H1 (cell line): ENCODE measurements at regions not wholly inside any gene's neighbourhood (a gene's known extent, or its start where the extent isn't known, plus 50 kb on each side); places are given as distances from the start of the nearest gene placed in this dataset.

Experiments used
- CEBPB ChIP-seq: IDR thresholded peaks from 2 replicates; pipeline ENCODE4 v1.6.1; 2012; ENCODE audit warnings: low read depth, low read length
- CHD7 ChIP-seq: fragments of 300-600 bp; sonication (generic); IDR thresholded peaks from 2 replicates; pipeline ENCODE4 v1.7.1; 2012; ENCODE audit warnings: low read length, moderate library complexity, mild to moderate bottlenecking, inconsistent platforms; ENCODE audit not compliant: insufficient replicate concordance
- FOSL1 ChIP-seq: IDR thresholded peaks from 2 replicates; pipeline ENCODE4 v1.6.1; 2011; ENCODE audit warnings: mild to moderate bottlenecking, low read depth, low read length, moderate library complexity; ENCODE audit not compliant: insufficient read depth
- GTF2F1 ChIP-seq: IDR thresholded peaks from 2 replicates; pipeline ENCODE4 v1.6.1; 2012; ENCODE audit warnings: low read depth, low read length, improper control_type of control experiment, borderline replicate concordance
- MAFK ChIP-seq: IDR thresholded peaks from 2 replicates; pipeline ENCODE4 v1.6.1; 2012; ENCODE audit warnings: low read depth, mild to moderate bottlenecking, improper control_type of control experiment, low read length
- MAX ChIP-seq: IDR thresholded peaks from 2 replicates; pipeline ENCODE4 v1.6.1; 2012; ENCODE audit warnings: inconsistent platforms
- NRF1 ChIP-seq: IDR thresholded peaks from 2 replicates; pipeline ENCODE4 v1.6.1; 2011; ENCODE audit warnings: mild to moderate bottlenecking, low read depth, low read length, improper control_type of control experiment

- TF ChIP-seq CHD7 (no peak), FOSL1 (no peak), MAFK (peak; percentile 73), MAX (no peak), CEBPB (no peak), GTF2F1 (no peak), NRF1 (no peak)
These were observed 332.7 kb downstream of the PRDM5 start (continued) for GRCh38 chr4:120589787-120590186.
